Cerebellar nuclear complex (tissue), 1 donor: ENCODE measurements at regions not wholly inside any gene's neighbourhood (a gene's known extent, or its start where the extent isn't known, plus 50 kb on each side); places are given as distances from the start of the nearest gene placed in this dataset.

Experiments
- DNase-seq, 2 experiments: peaks; one replicate each; lab custom pipeline; 2025; lab: John Stamatoyannopoulos, UW

DNA sequence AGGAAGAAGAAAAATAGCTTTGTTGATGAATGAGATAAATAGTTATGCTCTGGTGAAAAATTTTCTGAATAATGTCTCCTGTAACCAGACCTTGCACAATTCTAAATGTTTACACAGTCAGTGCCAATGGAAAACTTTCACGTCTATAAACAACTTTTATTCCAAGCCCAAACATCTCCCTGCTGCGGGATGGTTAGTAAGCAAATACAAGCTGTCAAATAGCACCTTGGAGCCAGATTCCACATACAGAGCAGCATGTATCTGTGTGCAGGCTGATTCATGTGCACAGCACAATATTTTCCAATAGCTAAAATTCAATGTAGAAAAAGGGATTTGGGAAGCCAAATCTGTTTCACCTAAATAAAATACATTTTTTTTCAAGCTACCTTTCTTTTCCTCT, 813.3 kb downstream of the HACE1 start:
- no peak for DNase-seq

- DNase-seq, result no peak
Measured at GRCh38 chr6:104031346-104031745, 828.4 kb downstream of the HACE1 start.

GRCh38 chr6:104022126-104022525, 837.6 kb downstream of the HACE1 start:
- no peak for DNase-seq

DNA sequence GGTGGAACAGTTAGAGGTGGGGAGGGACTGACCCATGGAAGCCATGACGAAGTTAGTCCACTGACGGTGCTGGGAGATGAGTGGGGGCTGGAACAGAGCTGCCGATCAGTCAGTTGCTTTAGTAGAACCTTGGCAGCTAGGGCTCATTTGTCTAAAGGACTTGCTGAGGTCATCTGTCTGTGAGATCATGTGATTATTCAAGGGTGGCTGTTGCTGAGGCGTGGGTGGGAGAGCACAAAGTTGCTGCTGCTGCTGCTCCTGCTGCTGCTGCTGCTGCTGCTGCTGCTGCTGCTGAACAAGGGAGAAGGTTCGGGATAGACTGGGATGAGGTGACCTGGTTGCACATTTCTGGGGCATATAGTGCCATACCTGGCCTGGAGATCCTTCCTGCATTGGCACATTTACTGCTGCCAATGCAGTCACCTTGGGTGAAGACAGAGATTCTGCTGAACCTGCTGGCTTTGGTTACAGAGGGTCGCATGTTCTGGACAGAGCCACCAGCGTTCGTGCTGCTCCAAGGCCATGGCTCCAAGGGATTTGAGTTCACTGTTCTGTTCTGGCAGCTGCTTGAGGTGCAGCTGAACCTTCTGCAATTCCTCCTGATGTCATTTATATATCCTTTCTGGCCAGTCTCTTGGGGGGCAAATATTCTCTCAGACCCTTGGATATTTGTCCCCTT, 840.5 kb downstream of the HACE1 start:
- no peak for DNase-seq

DNA sequence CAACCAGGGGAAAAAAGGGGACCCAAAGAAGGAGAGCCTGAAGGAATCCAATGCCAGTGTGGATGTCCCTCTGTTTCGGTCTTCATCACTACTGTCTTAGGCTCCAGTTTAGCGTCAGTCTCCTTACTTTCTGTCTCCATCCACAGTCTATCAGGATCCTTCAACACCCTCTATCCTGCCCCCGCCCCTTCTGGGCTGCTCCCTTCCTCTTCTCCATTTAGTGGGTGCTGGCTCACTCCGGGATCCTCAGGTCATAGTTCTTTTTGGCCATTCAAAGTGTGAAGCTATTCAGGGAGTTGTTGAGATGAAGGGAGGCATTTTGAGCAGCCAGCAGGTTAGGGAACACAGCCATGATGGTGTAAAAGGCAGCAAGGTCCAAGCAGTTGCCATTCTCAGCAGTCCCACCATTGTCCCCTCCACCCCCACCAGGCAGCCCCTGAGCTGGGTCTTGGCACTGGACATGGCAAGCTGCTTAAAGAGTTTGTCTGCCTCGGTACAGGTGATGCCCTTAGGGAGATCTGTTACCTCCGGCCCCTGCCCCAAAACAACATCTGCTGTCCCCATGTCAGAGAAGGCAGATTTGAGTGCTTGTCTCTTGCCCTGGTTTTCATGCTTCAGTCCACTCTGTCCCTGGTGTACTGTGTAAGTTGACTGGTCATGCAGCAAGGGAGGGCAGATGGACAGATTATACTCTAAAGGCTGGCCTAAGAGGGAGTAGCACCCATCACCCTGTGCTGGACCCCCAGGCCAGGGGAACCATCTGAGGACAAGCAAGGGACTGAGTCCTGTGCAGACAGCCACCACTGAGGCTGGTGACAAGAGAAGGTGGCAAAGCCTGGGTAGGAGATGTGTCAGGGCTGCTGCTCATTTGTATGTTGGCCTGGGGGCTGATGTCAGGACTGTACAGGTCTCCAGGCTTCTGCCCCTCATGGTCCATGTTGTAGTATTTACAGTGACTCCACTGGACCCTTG, 842.0 kb downstream of the HACE1 start:
- no peak for DNase-seq

GRCh38 chr6:104014163-104014959, 845.4 kb downstream of the HACE1 start:
- no peak for DNase-seq

- DNase-seq, result no peak
Measured at GRCh38 chr6:104013312-104013971, 846.3 kb downstream of the HACE1 start.

DNA sequence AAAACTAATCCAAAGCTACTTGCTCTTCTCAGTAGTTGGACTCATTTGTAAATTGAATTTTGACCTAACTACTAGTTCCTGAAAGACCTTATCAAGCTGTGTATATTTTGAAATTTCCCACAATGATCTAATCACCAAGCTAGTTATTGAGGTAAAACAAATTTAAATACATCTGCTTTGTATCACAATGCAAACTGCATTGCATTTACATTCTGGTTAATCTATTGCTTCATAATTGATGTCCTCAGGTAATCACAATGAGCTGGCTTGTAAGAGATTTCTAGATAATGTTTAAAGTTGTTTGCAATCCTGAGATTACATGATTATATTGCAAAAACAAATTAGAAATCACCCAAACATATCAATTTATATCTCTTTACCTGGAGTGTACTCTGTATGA, 848.8 kb downstream of the HACE1 start:
- no peak for DNase-seq

DNA sequence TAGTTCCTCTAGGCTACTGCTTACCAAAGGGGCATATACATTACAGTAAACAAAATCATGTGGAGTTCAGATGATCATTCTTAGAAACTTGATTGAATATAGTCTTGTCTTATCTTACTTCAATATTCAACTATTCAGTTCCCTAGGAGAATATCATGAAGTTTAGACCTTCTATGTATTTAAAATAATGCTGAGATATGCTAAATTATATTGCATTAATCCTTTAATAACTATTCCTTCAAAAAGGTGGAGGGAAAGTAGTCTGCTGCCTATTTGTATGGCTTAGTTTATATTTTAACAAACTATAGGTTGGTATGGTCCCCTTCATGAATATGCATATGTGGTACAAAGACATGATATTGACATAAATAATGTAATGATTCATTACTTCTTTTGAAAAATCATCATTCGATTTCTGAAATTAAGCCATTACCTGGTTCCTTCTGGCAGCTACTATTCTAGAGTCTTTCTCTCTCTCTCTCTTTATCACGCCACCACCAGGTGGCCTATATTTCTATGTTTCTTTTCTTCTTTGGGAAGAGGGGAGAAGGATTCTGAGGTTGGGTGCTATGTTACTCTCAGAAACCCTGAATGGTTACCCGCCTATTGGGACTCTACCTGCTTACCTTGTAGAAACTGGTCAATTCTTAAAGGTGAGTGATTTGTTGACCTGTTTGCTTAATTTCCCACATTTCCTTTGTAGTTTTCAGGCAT, 855.8 kb downstream of the HACE1 start:
- DNase-seq, result no peak

- DNase-seq, result no peak
Measured at GRCh38 chr6:103995571-103995970, 864.1 kb downstream of the HACE1 start.

- no peak for DNase-seq
Measured at GRCh38 chr6:103983860-103984259, 875.9 kb downstream of the HACE1 start.

GRCh38 chr6:103983011-103983410, 876.7 kb downstream of the HACE1 start:
- no peak for DNase-seq

- no peak for DNase-seq
Measured at GRCh38 chr6:103982574-103982973, 877.1 kb downstream of the HACE1 start.

DNA sequence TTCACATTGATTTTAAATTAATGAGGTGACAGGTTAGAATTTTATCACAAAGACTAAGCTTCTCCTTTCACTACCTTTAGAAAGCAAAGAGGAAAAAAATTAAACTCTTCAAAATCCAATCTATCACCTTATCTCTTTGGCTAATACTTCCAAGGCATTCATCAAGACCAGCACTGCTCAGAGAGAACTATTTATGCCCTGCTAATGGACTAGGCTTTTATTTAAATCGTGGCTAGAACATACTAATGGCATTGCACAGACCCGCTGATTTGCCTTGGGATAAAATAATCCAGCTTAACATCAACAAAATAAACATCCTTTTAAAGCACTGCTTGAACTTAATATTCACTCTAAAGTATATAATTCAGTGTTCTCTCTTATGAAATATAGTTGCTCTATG, 880.4 kb downstream of the HACE1 start:
- no peak for DNase-seq

DNA sequence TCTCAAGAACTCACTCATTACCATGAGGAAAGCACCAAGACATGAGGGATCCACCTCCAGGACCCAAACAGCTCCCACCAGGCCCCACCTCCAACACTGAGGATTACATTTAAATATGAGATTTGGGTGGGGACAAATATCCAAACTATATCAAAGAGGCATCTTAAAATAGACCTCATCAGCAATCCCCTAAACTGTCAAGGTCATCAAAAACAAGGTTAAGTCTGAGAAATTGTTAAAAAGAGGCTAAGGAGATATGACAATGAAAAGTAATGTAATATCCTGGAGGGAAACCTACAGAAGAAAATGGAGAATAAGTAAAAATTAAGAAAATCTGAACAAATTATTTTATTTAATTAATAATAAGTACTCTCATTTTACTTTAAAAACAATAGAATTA, 922.3 kb downstream of the HACE1 start:
- no peak for DNase-seq

GRCh38 chr6:103925317-103925716, 934.4 kb downstream of the HACE1 start:
- no peak for DNase-seq

DNA sequence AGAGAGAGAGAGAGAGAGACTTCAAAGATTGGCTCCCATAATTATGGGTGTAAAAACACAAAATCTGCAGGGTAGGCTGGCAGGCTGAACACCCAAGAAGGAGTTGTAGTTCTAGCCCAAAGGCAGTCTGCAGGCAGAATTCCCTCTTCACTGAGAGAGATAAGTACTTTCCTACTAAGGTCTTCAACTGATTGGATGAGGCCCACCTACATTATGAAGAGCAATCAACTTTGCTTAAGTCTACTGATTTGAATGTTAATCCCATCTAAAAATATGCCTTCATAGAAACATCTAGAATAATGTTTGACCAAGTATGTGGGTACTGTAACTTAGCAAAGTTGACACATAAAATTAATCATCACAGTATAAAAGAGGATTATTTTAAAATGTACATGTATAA, 949.7 kb downstream of the HACE1 start:
- DNase-seq, result no peak

DNA sequence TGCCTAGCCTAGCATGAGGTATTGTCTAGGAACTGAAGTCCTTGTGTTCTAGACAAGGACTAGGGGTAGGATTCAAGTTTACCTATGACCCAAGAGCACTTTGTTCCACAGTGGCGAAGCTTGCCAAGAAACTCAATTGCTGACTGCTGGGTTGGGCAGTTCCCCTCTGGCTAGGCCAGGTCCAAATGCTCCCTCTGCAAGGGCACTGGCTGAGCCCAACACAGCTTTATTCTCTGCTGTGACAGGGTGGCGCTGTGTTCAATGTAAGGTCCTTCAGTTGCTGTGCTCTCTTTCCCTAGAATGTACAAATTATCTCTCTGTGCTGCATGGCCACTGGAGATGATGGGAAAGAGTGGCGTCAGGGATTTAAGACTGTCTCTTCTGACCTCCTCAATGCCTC, 950.8 kb downstream of the HACE1 start:
- DNase-seq, result no peak

- no peak for DNase-seq
Measured at GRCh38 chr6:103895136-103895535, 964.6 kb downstream of the HACE1 start.

- peak in 1 of 2 experiments; percentile 19 for DNase-seq
Measured at GRCh38 chr6:103893141-103893581, 966.6 kb downstream of the HACE1 start.

DNA sequence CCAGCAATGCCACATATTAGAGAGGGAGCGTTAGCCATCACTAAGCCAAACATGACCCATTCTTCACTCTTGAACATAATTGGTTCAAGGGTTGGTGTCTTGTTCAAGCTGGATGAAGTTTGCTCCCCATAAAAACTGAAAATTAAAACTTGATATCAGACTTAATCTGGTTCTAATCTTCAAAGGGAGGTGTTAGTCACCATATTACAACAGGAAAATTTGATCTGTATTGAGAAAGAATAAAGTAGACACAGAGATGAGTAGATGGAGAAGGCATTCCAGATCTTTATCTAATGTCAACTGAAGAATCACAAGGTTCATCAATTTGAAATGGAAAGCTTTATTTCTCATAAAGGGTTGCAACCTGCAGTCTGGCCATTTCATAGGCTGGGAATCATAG, 972.8 kb downstream of the HACE1 start:
- no peak for DNase-seq
